ENCODE measurements at regions not wholly inside any gene's neighbourhood (a gene's known extent, or its start where the extent isn't known, plus 50 kb on each side); places are given as distances from the start of the nearest gene placed in this dataset.

DNA sequence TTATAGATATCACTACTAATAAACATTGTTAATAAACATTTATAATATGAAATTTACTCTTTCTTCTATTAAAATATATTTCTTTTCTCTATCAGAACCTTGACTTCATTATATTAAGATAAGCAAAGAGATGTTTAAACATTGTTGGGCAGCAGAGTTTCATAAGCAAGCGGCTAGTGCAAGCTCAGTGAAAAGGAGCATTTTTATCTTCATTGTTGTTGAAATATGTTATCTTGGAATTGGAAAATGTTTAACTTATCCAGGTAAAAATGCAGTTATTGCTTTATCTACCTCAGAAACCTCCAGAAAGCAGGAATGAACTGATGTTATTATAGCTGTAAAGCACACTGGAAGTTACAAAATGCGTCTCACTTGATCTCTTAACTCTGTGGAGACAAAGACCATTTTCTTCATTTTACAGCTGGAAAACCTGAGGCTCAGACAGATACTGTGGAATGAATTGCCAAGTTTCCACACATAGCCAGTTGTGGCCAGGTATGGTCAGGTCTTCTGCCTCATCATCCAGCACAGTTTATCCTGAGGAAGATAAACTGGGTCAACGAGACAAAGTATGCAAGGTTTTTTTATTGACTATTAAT, 934.6 kb upstream of the FAM98A start:
- TF ChIP-seq, protein P1, sequence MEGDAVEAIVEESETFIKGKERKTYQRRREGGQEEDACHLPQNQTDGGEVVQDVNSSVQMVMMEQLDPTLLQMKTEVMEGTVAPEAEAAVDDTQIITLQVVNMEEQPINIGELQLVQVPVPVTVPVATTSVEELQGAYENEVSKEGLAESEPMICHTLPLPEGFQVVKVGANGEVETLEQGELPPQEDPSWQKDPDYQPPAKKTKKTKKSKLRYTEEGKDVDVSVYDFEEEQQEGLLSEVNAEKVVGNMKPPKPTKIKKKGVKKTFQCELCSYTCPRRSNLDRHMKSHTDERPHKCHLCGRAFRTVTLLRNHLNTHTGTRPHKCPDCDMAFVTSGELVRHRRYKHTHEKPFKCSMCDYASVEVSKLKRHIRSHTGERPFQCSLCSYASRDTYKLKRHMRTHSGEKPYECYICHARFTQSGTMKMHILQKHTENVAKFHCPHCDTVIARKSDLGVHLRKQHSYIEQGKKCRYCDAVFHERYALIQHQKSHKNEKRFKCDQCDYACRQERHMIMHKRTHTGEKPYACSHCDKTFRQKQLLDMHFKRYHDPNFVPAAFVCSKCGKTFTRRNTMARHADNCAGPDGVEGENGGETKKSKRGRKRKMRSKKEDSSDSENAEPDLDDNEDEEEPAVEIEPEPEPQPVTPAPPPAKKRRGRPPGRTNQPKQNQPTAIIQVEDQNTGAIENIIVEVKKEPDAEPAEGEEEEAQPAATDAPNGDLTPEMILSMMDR (IDR thresholded peaks at IDR 0.05): no peak
- TF ChIP-seq SMAD3 (CRISPR knock-in tag; IDR thresholded peaks at IDR 0.05; ENCODE audit: borderline replicate concordance): no peak

Data from WTC11 (cell line).